ENCODE measurements at regions not wholly inside any gene's neighbourhood (a gene's known extent, or its start where the extent isn't known, plus 50 kb on each side); places are given as distances from the start of the nearest gene placed in this dataset.

DNA sequence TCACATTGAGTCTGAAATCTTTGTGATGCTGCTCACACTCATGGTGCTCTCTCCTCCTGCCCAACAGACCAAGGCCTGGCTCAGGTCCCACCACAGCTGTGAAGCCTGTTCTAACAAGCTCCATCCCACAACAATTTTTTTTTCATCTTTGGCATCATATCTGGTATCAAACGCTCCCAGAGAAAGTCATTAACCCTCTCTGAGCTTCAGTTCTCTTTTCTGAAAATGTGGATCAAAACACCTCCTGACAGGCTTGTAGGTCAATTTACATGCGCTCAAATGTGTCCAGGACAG, 224.4 kb downstream of the LACC1 start:
- TF ChIP-seq EP300 (IDR thresholded peaks at IDR 0.05) (no peak), POLR2A (IDR thresholded peaks at IDR 0.05) (no peak), CTCF (IDR thresholded peaks at IDR 0.05) (no peak)

Data from suprapubic skin (tissue), 3 donors.